NCI-H2196 (cell line): ENCODE measurements at regions not wholly inside any gene's neighbourhood (a gene's known extent, or its start where the extent isn't known, plus 50 kb on each side); places are given as distances from the start of the nearest gene placed in this dataset.

ENCODE experiments used
- DNase-seq: peaks from one replicate; lab custom pipeline; 2025; ENCODE audit not compliant: unreplicated experiment; lab: John Stamatoyannopoulos, UW

DNA sequence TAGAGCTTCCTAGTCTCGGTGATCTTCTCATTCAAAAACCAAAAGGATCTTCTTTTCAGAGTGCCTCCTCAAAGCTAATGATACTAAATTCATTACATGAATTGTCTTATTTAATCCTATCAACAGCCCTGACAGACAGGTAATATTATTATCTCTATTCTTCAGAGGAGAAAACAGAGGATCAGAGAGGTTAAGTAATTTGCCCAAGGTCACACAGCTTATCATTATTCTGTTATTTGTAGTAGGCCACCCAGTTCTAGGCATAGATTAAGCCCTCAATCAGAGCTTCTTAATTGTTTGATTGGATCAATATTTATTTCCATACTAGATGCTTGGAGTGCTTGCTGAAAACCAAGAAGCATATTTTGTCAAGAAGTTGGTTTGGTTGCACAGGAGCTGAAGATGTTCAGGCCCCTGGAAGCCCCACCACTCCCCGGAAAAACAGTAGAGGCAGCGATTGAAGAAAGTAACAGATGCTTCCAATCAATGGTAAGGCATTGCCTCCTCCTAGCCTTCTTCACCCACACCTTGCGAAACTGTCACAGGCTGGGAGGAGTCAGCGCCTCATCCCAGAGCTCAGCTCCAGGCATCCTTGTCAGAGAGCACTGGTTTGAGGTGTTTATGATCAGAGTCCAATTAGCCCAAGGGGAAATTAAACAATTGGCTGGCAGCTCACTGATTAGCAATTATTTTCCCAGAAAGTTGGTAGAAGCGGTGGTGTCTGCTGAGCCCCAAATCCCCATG is 487.2 kb downstream of the BCL11A start:
- no peak for DNase-seq

GRCh38 chr2:60064687-60065389 is 488.6 kb downstream of the BCL11A start:
- DNase-seq, result no peak

- DNase-seq, result no peak
These were observed 494.7 kb downstream of the BCL11A start for GRCh38 chr2:60058781-60059180.

- no peak for DNase-seq
These were observed 498.7 kb downstream of the BCL11A start for GRCh38 chr2:60054571-60055340.

DNA sequence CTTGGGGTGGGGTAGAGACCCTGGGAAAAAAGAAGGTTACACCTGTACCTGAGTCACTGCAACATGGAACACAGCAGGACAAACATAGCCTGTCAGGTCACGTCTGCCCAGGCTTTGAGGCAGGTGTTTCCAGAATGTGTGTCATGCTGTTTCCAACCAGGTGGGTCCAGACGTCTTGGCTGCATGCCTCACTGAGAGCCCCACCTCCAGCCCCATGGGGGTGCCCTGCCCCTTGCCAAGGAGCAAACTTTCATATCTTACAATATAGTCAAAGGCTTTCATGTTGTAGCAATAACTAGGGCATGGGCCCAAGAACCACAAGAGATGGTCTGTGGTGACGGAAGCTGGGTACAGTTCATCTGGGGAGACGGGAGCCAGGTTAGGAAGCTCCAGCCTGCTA is 499.7 kb downstream of the BCL11A start:
- DNase-seq, result no peak

DNA sequence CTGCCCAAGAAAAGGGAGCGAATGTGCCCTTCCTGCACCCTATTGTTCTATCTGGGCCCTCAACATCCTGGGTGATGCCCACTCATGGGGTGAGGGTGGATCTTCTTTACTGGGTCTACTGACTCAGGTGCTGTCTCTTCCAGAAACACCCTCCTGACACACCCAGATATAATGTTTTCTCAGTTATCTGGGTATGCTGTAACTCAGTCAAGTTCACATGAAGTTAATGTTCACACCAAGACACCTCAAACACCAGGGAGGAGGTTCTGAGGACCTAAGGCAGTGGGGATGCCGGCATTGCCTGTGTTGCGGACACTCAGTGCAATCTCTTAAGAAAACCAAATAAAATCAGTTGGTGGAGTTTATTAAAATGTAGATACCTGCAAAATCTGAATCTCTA is 500.9 kb downstream of the BCL11A start:
- no peak for DNase-seq

DNA sequence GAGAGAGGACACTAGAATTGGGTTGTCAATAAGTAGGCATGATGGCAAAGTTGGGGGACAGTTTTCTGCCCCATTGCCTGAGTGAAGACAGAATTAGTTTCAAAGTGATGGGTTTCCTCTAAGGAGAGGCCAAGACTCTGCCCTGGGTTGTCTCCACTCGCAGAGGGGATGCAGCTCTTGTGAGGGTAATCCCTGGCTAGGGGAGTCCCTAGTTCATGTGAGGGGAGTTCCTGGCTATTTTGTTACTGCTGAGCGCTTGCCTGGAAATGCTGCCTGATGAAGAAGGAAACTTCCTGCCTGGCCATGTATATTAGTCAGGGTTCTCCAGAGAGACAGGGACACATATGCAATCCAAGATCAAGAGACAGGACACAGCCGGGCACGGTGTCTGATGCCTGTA is 501.5 kb downstream of the BCL11A start:
- no peak for DNase-seq

GRCh38 chr2:60047944-60048525 is 505.4 kb downstream of the BCL11A start:
- DNase-seq, result no peak

DNA sequence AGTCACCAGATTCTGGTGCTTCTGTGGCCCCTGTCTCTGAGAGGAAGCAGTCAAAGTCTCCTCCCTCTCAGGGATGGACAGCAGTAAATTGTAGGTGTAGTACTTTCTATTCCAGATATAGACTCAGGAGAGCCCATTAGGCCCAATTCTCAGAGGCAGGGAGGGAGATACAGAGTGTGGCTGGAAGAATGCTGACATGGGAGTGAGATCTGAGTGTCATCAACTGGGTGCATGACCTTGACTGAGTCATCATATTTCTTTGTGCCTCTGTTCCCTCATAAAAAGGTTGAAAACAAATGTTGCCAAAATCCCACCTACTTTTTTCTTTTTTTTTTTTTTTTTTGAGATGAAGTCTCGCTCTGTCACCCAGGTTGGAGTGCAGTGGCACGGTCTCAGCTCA is 506.1 kb downstream of the BCL11A start:
- no peak for DNase-seq

DNA sequence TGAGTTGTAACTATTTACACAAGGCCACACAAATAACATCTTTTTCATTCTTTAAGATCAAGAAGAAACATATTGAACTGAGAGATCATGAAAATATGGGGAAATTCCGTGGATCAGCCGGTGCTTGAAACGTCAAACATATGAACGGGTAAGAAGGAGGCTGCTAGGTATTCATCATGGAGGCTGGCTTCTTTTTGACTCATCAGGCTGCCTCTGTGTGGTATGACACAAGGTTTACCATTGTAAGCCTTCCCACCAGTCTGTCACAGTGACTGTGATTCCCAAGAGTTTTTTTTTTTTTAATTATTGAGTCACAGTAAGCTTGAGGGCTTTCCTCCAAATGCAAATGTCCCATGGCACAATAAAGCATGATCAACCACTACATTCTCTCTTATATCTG is 506.9 kb downstream of the BCL11A start:
- no peak for DNase-seq

GRCh38 chr2:60045456-60045855 is 508.0 kb downstream of the BCL11A start:
- DNase-seq, result no peak

DNA sequence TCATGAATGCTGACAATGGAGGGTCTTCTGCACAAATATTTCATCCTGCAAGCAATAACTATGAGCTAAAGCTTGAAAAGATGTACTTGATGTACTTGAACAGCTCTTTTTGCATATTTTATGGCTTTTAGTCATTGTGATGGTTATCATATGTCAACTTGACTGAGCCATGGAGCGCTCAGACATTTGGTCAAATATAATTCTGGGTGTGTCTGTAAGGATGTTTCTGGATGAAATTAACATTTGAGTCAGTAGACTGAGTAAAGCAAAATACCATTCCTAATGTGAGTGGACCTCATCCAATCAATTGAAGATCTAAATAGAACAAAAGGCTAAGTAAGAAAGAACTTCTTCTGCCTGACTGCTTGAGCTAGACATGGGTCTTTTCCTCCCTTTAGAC is 509.0 kb downstream of the BCL11A start:
- no peak for DNase-seq

DNA sequence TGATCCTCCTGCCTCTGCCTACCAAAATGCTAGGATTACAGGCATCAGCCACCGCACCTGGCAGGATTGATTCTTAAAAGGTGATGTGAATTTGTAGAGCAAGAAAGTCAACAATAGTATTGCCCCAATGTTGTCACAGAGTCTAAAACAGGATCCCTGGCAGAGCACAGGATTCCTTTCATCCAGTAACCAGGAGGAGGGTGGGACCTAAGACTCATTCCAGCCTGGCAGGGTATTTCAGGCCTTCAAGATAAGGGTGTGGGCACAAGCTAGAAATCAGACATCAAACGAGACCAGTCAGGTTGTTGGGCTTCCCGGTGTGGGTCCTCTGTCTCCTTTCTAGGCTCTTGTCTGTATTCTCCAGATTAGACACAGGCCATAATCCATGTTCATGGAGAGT is 511.4 kb downstream of the BCL11A start:
- DNase-seq, result no peak

GRCh38 chr2:60033325-60033724 is 520.1 kb downstream of the BCL11A start:
- peak; percentile 6 for DNase-seq

DNA sequence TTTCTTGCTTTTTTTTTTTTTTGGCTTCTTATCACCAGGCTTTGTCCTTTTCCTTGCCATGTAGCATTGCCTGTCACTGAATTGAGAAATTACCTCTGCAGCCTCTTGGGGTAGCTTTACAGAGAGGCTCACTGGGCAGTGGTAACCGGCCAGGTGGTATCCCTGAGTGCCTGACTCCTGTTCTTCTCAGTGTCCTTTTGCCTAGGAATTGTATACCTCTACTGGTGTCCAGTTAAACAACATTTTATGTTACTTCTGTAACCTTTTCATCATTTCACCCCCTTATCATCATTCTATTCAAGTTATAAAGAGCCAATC is 523.9 kb downstream of the BCL11A start:
- DNase-seq, result no peak

- no peak for DNase-seq
These were observed 524.4 kb downstream of the BCL11A start for GRCh38 chr2:60028849-60029565.

- no peak for DNase-seq
These were observed 528.0 kb downstream of the BCL11A start for GRCh38 chr2:60025496-60025895.

DNA sequence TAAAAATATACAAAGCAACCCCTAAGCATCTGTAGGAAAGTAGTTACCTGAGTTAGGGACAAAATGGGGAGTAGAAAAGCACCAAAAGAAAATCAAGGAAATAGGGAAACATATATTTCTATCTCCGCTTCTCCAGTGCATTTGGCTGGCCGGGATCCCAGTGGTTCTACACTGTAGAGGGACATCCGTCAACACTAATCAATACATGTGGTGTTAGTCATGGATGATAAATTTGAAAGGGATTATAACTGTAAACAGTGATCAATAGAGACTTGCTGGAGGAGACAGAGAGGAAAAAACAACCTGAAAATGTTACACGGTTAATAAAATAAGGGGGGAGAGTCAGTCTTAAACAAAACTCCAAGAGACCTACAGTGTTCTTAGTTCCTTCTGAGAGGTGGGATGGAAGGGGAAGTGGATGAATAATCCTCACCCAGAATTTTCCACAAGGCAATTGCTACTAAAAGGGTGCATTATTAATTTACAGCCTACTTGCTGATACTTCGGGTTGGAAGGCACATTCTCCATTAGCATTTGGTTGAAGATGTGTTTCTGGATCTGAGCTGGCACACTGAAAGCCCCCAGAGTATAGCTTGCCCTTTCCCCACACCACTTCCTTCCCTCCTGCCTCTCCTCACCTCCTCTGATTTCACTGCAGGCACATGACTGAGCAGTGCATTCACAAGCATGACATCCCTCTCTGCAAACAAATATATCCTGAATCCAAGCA is 530.0 kb downstream of the BCL11A start:
- no peak for DNase-seq

DNA sequence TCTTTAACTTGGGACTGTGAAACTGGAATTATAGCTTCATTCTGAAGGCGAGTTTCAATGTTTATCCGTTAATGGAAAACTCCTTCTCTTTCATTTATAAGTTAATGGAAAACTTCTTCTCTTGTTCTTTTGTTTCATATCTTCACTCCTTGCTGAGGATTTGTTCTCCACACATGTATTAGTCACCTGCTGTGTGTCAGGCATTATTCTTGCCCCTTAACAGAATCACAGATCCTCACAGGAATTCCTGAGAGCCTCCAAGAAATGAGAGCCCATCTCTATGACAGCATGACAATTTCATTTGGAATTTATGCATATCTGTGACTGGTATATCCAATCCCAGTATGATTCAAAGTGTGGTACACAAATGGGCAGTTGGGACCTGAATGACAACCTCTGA is 545.8 kb downstream of the BCL11A start:
- no peak for DNase-seq

DNA sequence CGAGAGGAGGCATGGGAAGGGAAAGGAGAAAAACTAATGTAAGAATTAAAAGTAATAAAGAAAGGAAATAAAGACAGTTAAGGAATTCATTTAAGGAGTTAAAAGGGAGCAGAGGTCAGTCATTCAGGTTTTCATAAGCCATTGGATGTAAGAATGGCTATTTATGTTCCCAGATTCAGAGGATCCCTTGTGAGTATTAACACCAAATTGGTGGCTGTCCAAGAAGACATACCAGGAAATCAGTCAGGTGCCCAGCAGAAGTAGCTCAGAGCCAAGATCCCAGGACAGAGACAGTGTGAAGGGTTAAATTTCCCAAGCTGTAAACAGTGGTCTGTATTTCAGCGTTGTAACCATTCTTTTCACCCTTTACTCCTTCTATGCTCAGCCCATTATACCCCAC is 550.4 kb downstream of the BCL11A start:
- no peak for DNase-seq
